ENCODE measurements at regions not wholly inside any gene's neighbourhood (a gene's known extent, or its start where the extent isn't known, plus 50 kb on each side); places are given as distances from the start of the nearest gene placed in this dataset.

DNA sequence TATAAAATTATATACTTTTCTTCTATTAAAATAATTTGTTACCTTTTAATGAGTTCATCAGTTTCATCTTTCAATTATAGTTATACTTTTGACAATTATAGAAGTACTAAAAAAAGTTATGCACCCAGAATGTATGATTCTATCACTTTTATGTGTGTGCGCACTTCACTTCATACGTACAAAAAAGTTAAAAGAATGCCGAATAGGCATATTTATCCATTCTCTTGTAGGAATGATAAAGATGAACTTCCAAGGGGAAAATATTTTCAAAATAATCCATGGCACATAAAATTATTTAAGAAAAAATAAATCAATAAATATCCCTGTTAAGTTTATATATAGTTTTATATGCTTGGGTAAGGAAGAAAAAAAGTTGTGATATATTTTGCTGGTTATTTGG lies 166.9 kb upstream of the PRSS1 start:
- no peak for TF ChIP-seq CTCF (conservative IDR thresholded peaks at IDR 0.05 in 1 of 2, IDR thresholded peaks at IDR 0.05 in 1 of 2; ENCODE audit: extremely low read depth in 1 of 2, insufficient read depth in 1 of 2, low read depth in 1 of 2, low read length in 2 of 2)
- no peak for TF ChIP-seq EZH2 (IDR thresholded peaks at IDR 0.05; ENCODE audit: borderline replicate concordance, low read length)
